Activated CD4-positive, alpha-beta memory T cell treated with anti-CD3 and anti-CD28 coated beads, Interleukin-2, amount 10 ng/mL, durations not matched to agents 7 days and 5 days (primary cell): ENCODE measurements at regions not wholly inside any gene's neighbourhood (a gene's known extent, or its start where the extent isn't known, plus 50 kb on each side); places are given as distances from the start of the nearest gene placed in this dataset.

ENCODE experiments used
- CTCF ChIA-PET: fragments of 350-600 bp; sonication (Branson Sonifier 250); formaldehyde crosslinking; loops from one replicate; lab custom pipeline; 2021; ENCODE audit warnings: antibody characterized with exemption, inconsistent platforms; lab: Charles Lee
- POLR2A ChIA-PET: fragments of 350-600 bp; sonication (Branson Sonifier 250); formaldehyde crosslinking; loops from one replicate; lab custom pipeline; 2021; ENCODE audit warnings: antibody characterized with exemption; lab: Charles Lee
- DNase-seq: peaks from one replicate; pipeline ENCODE4 v3.0.0-alpha.2; 2020
- H3K27ac Mint-ChIP-seq: one replicate; pipeline ENCODE4 v1.8.0; 2021; ENCODE audit warnings: mild to moderate bottlenecking, mixed read lengths
- H3K27me3 Mint-ChIP-seq: one replicate; pipeline ENCODE4 v1.8.0; 2021; ENCODE audit warnings: mixed read lengths
- H3K36me3 Mint-ChIP-seq: one replicate; pipeline ENCODE4 v1.8.0; 2021; ENCODE audit warnings: low read depth, mixed read lengths
- H3K4me1 Mint-ChIP-seq: one replicate; pipeline ENCODE4 v1.8.0; 2021; ENCODE audit warnings: mixed read lengths
- H3K4me3 Mint-ChIP-seq: one replicate; pipeline ENCODE4 v1.8.0; 2021; ENCODE audit warnings: mild to moderate bottlenecking, mixed read lengths
- H3K9me3 Mint-ChIP-seq: one replicate; pipeline ENCODE4 v1.8.0; 2021; ENCODE audit warnings: mixed read lengths

DNA sequence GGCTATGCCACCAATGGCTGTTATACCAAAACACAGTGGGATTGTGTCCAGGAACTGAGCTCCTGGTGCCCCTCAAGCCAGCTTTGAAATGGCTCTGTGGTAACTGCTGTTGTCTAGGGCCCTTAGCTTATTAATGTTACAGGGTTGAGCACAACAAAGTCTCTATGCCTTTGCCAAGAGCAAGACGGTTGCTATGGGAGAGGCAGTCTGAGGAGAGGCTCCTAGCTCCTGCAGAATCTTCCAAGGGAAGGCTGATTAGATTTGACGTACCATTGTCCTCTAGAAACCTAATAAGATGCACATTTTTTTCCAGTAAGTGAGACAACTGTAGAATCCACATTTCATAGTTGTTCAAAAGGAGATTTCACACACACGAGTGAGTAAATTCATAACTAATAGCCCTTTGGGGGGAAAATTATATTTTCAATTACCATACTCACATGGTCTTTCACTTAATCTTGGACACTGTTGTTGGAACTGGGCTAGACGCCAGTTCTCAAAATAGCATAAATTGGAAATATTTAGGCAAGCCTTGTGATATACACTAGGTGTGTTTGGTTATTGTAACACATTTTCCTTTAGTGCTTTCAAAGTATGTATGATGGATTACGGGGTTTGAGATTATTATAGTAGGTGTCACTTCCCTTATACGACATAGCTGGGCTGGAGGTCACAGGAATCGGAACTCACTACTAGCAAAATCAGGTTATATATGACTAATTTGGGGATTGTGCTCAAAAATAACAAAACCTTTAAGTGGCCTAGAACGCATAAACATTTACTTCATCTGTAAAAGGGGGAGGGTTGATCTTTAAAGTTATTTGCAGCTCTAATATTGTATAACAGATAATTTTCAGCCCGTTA, 186.3 kb upstream of the EGFLAM start:
- no peaks in the 10 kb centered on the region for H3K27me3 Mint-ChIP-seq
- no peak overlapping the region for H3K27ac Mint-ChIP-seq
- H3K4me1 Mint-ChIP-seq, result no peaks in the 10 kb centered on the region
- no peak overlapping the region for H3K4me3 Mint-ChIP-seq
- no peaks in the 10 kb centered on the region for H3K9me3 Mint-ChIP-seq
- no peaks in the 10 kb centered on the region for H3K36me3 Mint-ChIP-seq
- no peak for DNase-seq
- CTCF ChIA-PET, result no interaction called here
- POLR2A ChIA-PET, result no interaction called here

GRCh38 chr5:38070304-38070950, 187.9 kb upstream of the EGFLAM start:
- Mint-ChIP-seq H3K4me1 (no peaks in the 10 kb centered on the region), H3K27ac (no peak overlapping the region), H3K4me3 (no peak overlapping the region), H3K36me3 (no peaks in the 10 kb centered on the region), H3K9me3 (no peaks in the 10 kb centered on the region), H3K27me3 (no peaks in the 10 kb centered on the region)
- DNase-seq, result no peak
- CTCF ChIA-PET, result no interaction called here
- POLR2A ChIA-PET, result no interaction called here

- no peak overlapping the region for H3K4me3 Mint-ChIP-seq
- DNase-seq, result no peak
- no peaks in the 10 kb centered on the region for H3K27me3 Mint-ChIP-seq
- CTCF ChIA-PET, result no interaction called here
- no peaks in the 10 kb centered on the region for H3K36me3 Mint-ChIP-seq
- POLR2A ChIA-PET, result no interaction called here
- H3K9me3 Mint-ChIP-seq, result no peaks in the 10 kb centered on the region
- no peak overlapping the region for H3K27ac Mint-ChIP-seq
- no peaks in the 10 kb centered on the region for H3K4me1 Mint-ChIP-seq
Measured at GRCh38 chr5:38069360-38069759, 189.0 kb upstream of the EGFLAM start.

DNA sequence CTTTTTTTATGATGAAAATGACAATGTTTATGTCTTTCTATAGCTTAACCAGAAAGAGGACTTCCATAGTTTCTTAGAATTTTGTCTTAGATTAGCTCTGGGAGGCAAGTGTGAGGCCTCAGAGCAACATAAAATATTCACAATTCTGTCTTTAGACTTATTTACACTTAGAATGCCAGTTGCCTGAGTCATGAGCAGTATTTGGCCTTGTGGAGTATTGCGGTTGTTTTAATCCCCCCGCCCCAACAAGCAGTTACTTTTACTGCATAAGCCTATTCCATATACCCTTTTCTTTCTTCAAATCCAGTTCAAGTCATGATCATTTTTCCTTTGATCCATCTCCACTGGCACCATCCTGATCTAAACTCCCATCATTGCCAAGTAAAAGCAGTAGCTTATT, 198.0 kb upstream of the EGFLAM start:
- Mint-ChIP-seq H3K4me3 (no peak overlapping the region), H3K4me1 (no peaks in the 10 kb centered on the region), H3K36me3 (no peaks in the 10 kb centered on the region), H3K27me3 (no peaks in the 10 kb centered on the region), H3K27ac (no peak overlapping the region), H3K9me3 (no peaks in the 10 kb centered on the region)
- POLR2A ChIA-PET, result no interaction called here
- CTCF ChIA-PET, result no interaction called here
- DNase-seq, result no peak

GRCh38 chr5:38059876-38060275, 198.5 kb upstream of the EGFLAM start:
- POLR2A ChIA-PET, result no interaction called here
- no peak overlapping the region for H3K4me3 Mint-ChIP-seq
- CTCF ChIA-PET, result no interaction called here
- no peak for DNase-seq
- H3K27ac Mint-ChIP-seq, result no peak overlapping the region
- no peaks in the 10 kb centered on the region for H3K36me3 Mint-ChIP-seq
- no peaks in the 10 kb centered on the region for H3K9me3 Mint-ChIP-seq
- H3K27me3 Mint-ChIP-seq, result no peaks in the 10 kb centered on the region
- H3K4me1 Mint-ChIP-seq, result no peaks in the 10 kb centered on the region

- no peaks in the 10 kb centered on the region for H3K9me3 Mint-ChIP-seq
- POLR2A ChIA-PET, result no interaction called here
- H3K4me1 Mint-ChIP-seq, result no peaks in the 10 kb centered on the region
- H3K27me3 Mint-ChIP-seq, result no peaks in the 10 kb centered on the region
- H3K27ac Mint-ChIP-seq, result no peak overlapping the region
- H3K36me3 Mint-ChIP-seq, result no peaks in the 10 kb centered on the region
- DNase-seq, result no peak
- H3K4me3 Mint-ChIP-seq, result no peak overlapping the region
- CTCF ChIA-PET, result no interaction called here
Measured at GRCh38 chr5:38051711-38052511, 206.4 kb upstream of the EGFLAM start.

GRCh38 chr5:38048400-38048799, 208.6 kb upstream of the GDNF start:
- Mint-ChIP-seq H3K4me1 (no peaks in the 10 kb centered on the region), H3K36me3 (no peaks in the 10 kb centered on the region), H3K9me3 (no peaks in the 10 kb centered on the region), H3K27me3 (no peaks in the 10 kb centered on the region), H3K27ac (no peak overlapping the region), H3K4me3 (no peak overlapping the region)
- POLR2A ChIA-PET, result no interaction called here
- CTCF ChIA-PET, result no interaction called here
- no peak for DNase-seq

DNA sequence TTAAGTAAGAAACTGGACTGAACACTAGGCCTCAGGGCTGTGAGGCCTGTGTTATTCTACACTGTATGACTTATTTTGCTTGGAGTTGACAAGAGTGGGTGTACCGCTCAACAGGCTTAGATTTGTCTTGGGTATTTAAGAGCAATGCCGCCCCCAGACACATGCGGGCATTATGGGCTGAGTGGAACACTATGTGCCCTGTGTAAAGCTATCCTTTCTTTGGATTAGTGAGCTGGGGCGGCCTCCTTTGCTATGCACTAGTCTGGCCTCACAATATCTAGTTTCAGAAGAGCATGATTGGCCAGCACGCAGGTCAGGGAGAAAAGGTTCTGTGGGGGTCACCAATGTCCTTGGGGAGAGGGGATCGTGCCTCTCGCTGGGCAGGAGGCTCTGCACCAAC, 206.3 kb upstream of the GDNF start:
- Mint-ChIP-seq H3K27ac (no peak overlapping the region), H3K4me1 (no peaks in the 10 kb centered on the region), H3K27me3 (peaks cover 2% of the 10 kb centered on the region), H3K4me3 (no peak overlapping the region), H3K36me3 (no peaks in the 10 kb centered on the region), H3K9me3 (no peaks in the 10 kb centered on the region)
- ChIA-PET POLR2A (no interaction called here), CTCF (no interaction called here)
- DNase-seq, result no peak

GRCh38 chr5:38045446-38045845, 205.6 kb upstream of the GDNF start:
- Mint-ChIP-seq H3K36me3 (no peaks in the 10 kb centered on the region), H3K9me3 (no peaks in the 10 kb centered on the region), H3K4me3 (no peak overlapping the region), H3K27me3 (peaks cover 2% of the 10 kb centered on the region), H3K4me1 (no peaks in the 10 kb centered on the region), H3K27ac (no peak overlapping the region)
- CTCF ChIA-PET, result no interaction called here
- POLR2A ChIA-PET, result no interaction called here
- DNase-seq, result no peak

GRCh38 chr5:38039826-38040225, 200.0 kb upstream of the GDNF start:
- Mint-ChIP-seq H3K36me3 (no peaks in the 10 kb centered on the region), H3K27me3 (peaks cover 2% of the 10 kb centered on the region), H3K9me3 (no peaks in the 10 kb centered on the region), H3K4me1 (no peaks in the 10 kb centered on the region), H3K4me3 (no peak overlapping the region), H3K27ac (no peak overlapping the region)
- ChIA-PET CTCF (no interaction called here), POLR2A (no interaction called here)
- no peak for DNase-seq

- Mint-ChIP-seq H3K36me3 (no peaks in the 10 kb centered on the region), H3K9me3 (no peaks in the 10 kb centered on the region), H3K4me1 (no peaks in the 10 kb centered on the region), H3K4me3 (no peak overlapping the region), H3K27ac (no peak overlapping the region), H3K27me3 (peaks cover 2% of the 10 kb centered on the region)
- ChIA-PET CTCF (no interaction called here), POLR2A (no interaction called here)
- no peak for DNase-seq
Measured at GRCh38 chr5:38039091-38039490, 199.2 kb upstream of the GDNF start.

DNA sequence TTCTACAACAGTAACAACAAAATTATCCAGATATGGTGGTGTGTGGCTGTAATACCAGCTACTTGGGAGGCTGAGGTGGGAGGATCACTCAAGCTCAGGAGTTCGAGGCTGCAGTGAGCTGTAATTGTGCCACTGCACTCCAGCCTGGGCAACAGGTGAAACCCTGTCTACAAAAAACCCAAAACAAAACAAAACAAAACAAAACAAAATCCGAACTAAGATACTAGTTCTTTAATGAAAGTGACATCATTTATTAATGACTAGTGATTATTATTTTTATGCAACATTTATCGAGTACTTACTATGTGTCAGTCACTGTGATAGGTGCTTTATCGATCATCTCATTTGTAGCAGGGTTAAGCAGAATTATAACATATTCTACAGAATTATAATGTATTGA, 196.9 kb upstream of the GDNF start:
- H3K4me1 Mint-ChIP-seq, result no peaks in the 10 kb centered on the region
- H3K9me3 Mint-ChIP-seq, result no peaks in the 10 kb centered on the region
- H3K36me3 Mint-ChIP-seq, result no peaks in the 10 kb centered on the region
- no peak overlapping the region for H3K27ac Mint-ChIP-seq
- H3K27me3 Mint-ChIP-seq, result peaks cover under 1% of the 10 kb centered on the region
- CTCF ChIA-PET, result no interaction called here
- H3K4me3 Mint-ChIP-seq, result no peak overlapping the region
- POLR2A ChIA-PET, result no interaction called here
- DNase-seq, result no peak

- Mint-ChIP-seq H3K9me3 (no peaks in the 10 kb centered on the region), H3K27ac (no peak overlapping the region), H3K4me3 (no peak overlapping the region), H3K27me3 (no peaks in the 10 kb centered on the region), H3K4me1 (no peaks in the 10 kb centered on the region), H3K36me3 (no peaks in the 10 kb centered on the region)
- POLR2A ChIA-PET, result no interaction called here
- DNase-seq, result no peak
- CTCF ChIA-PET, result no interaction called here
Measured at GRCh38 chr5:38032149-38032548, 192.3 kb upstream of the GDNF start.
